GM12878 (cell line): ENCODE measurements at regions not wholly inside any gene's neighbourhood (a gene's known extent, or its start where the extent isn't known, plus 50 kb on each side); places are given as distances from the start of the nearest gene placed in this dataset.

Experiments used
- ATAC-seq: fragments of 200-7000 bp; cut with Tn5 transposase; 3 replicates; pipeline ENCODE4 v1.9.1; 2020; ENCODE audit warnings: mild to moderate bottlenecking, moderate library complexity
- BruUV-seq: library from RNA; stranded (reverse); fragments of 400-500 nt; replicated peaks from 2 replicates; lab custom pipeline; 2021; lab: Mats Ljungman, UMichigan
- CTCF ChIA-PET: fragments of 300-600 bp; sonication (Branson Sonifier 250); formaldehyde crosslinking; extraction: SDS; loops from one replicate; lab custom pipeline; 2021; ENCODE audit warnings: inconsistent platforms; lab: Yijun Ruan, JAX
- POLR2A ChIA-PET: fragments of 350-600 bp; formaldehyde crosslinking; extraction: SDS; loops from one replicate; lab custom pipeline; 2021; ENCODE audit warnings: inconsistent platforms; lab: Charles Lee
- RAD21 ChIA-PET: fragments of 300-600 bp; sonication (Branson Sonifier 250); formaldehyde crosslinking; loops from one replicate; lab custom pipeline; 2023; ENCODE audit warnings: antibody characterized with exemption; ENCODE audit not compliant: unreplicated experiment; lab: Charles Lee
- SMC1A ChIA-PET: fragments of 300-600 bp; sonication (Branson Sonifier 250); formaldehyde crosslinking; loops from one replicate; lab custom pipeline; 2023; ENCODE audit not compliant: unreplicated experiment, uncharacterized antibody; lab: Charles Lee
- DNase-seq: peaks from one replicate; pipeline ENCODE4 v3.0.0-alpha.2; 2011; ENCODE audit warnings: low read depth, low spot score
- FAIRE-seq: peaks from 3 replicates; lab custom pipeline; 2011; peaks lifted over from hg19 to GRCh38; lab: Jason Lieb, UNC
- H2AFZ ChIP-seq: 2 replicates; pipeline ENCODE4 v1.6.0; 2011; ENCODE audit warnings: low read depth, low read length, control low read depth; ENCODE audit not compliant: control insufficient read depth
- H3K27ac ChIP-seq: 2 replicates; pipeline ENCODE4 v1.5.1; 2011; ENCODE audit warnings: control low read depth; ENCODE audit not compliant: control insufficient read depth, insufficient read depth
- H3K27me3 ChIP-seq, 2 experiments: replicated peaks in 1 of 2; 2 replicates each; pipeline versions ENCODE4 v1.6.0 to v1.6.1; 2011; ENCODE audit warnings: low read length in 1 of 2; ENCODE audit not compliant: control insufficient read depth in 2 of 2, insufficient read depth in 2 of 2
- H3K36me3 ChIP-seq, 2 experiments: 2 replicates each; pipeline ENCODE4 v1.5.1; 2011; ENCODE audit warnings: low read length in 1 of 2; ENCODE audit not compliant: control insufficient read depth in 2 of 2, insufficient read depth in 2 of 2
- H3K4me1 ChIP-seq: 2 replicates; pipeline ENCODE4 v1.6.1; 2011; ENCODE audit warnings: mild to moderate bottlenecking, low read length, moderate library complexity, mixed read lengths; ENCODE audit not compliant: control insufficient read depth, insufficient read depth
- H3K4me2 ChIP-seq: 2 replicates; pipeline ENCODE4 v1.6.0; 2011; ENCODE audit warnings: control low read depth; ENCODE audit not compliant: control insufficient read depth, insufficient read depth
- H3K4me3 ChIP-seq: fragments of 200-600 bp; sonication (generic); 2 replicates; pipeline ENCODE4 v1.5.1; 2016
- H3K79me2 ChIP-seq: 2 replicates; pipeline ENCODE4 v1.6.0; 2011; ENCODE audit warnings: low read length; ENCODE audit not compliant: control insufficient read depth, insufficient read depth
- H3K9ac ChIP-seq: 2 replicates; pipeline ENCODE4 v1.8.0; 2011; ENCODE audit warnings: low read length, control low read depth, mixed read lengths; ENCODE audit not compliant: control insufficient read depth, insufficient read depth
- H3K9me3 ChIP-seq: replicated peaks from 3 replicates; pipeline ENCODE4 v1.5.1; 2011; ENCODE audit warnings: mild to moderate bottlenecking, low read length; ENCODE audit not compliant: control insufficient read depth, insufficient read depth
- H4K20me1 ChIP-seq: 2 replicates; pipeline ENCODE4 v1.6.0; 2011; ENCODE audit not compliant: control insufficient read depth, insufficient read depth
- ATF7 ChIP-seq: fragments of 450-650 bp; IDR thresholded peaks from 2 replicates; pipeline ENCODE4 v1.6.1; 2016; ENCODE audit warnings: low read depth, mild to moderate bottlenecking
- BCL11A ChIP-seq: IDR thresholded peaks from 2 replicates; pipeline ENCODE4 v1.6.1; 2011; ENCODE audit warnings: low read depth, low read length
- BCLAF1 ChIP-seq: fragments of 450-650 bp; IDR thresholded peaks from 2 replicates; pipeline ENCODE4 v1.6.1; 2017; ENCODE audit warnings: antibody characterized with exemption, mild to moderate bottlenecking, moderate library complexity
- CBFB ChIP-seq: IDR thresholded peaks from 2 replicates; pipeline ENCODE4 v1.6.1; 2016; ENCODE audit warnings: antibody characterized with exemption, low read depth
- CHD4 ChIP-seq: fragments of 200-600 bp; sonication (generic); IDR thresholded peaks from 2 replicates; pipeline ENCODE4 v1.6.1; 2016; ENCODE audit warnings: mild to moderate bottlenecking
- EED ChIP-seq: sonication (generic); IDR thresholded peaks from 2 replicates; pipeline ENCODE4 v1.6.1; 2016; ENCODE audit warnings: antibody characterized with exemption, low read depth
- FOXM1 ChIP-seq: IDR thresholded peaks from 2 replicates; pipeline ENCODE4 v1.6.1; 2012; ENCODE audit warnings: low read depth, mild to moderate bottlenecking, inconsistent platforms, low read length, moderate library complexity
- NR2C1 ChIP-seq: fragments of 450-650 bp; IDR thresholded peaks from 2 replicates; pipeline ENCODE4 v1.6.1; 2017; ENCODE audit warnings: antibody characterized with exemption, mild to moderate bottlenecking, moderate library complexity
- RAD51 ChIP-seq: fragments of 450-650 bp; IDR thresholded peaks from 2 replicates; pipeline ENCODE4 v1.6.1; 2016; ENCODE audit warnings: moderate library complexity, mild to moderate bottlenecking, inconsistent platforms
- RB1 ChIP-seq: fragments of 450-650 bp; formaldehyde crosslinking; IDR thresholded peaks from 2 replicates; pipeline ENCODE4 v1.6.1; 2017; ENCODE audit warnings: mild to moderate bottlenecking, borderline replicate concordance
- RBBP5 ChIP-seq: fragments of 200-600 bp; sonication (generic); conservative IDR thresholded peaks from 2 replicates; pipeline ENCODE4 v1.6.1; 2016
- SMC3 ChIP-seq: IDR thresholded peaks from 2 replicates; pipeline ENCODE4 v1.6.1; 2011; ENCODE audit warnings: low read length, improper control_type of control experiment, borderline replicate concordance
- SREBF1 ChIP-seq: IDR thresholded peaks from 2 replicates; pipeline ENCODE4 v1.6.1; 2012; ENCODE audit warnings: mild to moderate bottlenecking, low read length
- ZBED1 ChIP-seq: IDR thresholded peaks from 2 replicates; pipeline ENCODE4 v1.6.1; 2016; ENCODE audit warnings: borderline replicate concordance
- ZBTB4 ChIP-seq: fragments of 450-650 bp; formaldehyde crosslinking; IDR thresholded peaks from 2 replicates; pipeline ENCODE4 v1.4.0; 2022; ENCODE audit warnings: mild to moderate bottlenecking, moderate library complexity
- ZZZ3 ChIP-seq: IDR thresholded peaks from 2 replicates; pipeline ENCODE4 v1.6.1; 2011; ENCODE audit warnings: low read depth; ENCODE audit not compliant: control insufficient read depth, insufficient read length
- WGBS: methylation state at CpG from one replicate; pipeline ENCODE4 v1.1.6; 2016; ENCODE audit warnings: low lambda C conversion rate; ENCODE audit not compliant: insufficient replicate concordance, insufficient coverage; ENCODE audit errors: missing lambda C conversion rate; 5-methylcytosine and 5-hydroxymethylcytosine counted together
- in situ Hi-C: fragments of 300-500 bp; cut with MboI; formaldehyde crosslinking; loops from 9 replicates; pipeline ENCODE4 v1.14.3; 2018; ENCODE audit warnings: mixed read lengths
- intact Hi-C: fragments of 100-400 bp; cut with micrococcal nuclease; formaldehyde crosslinking; loops from one replicate; pipeline ENCODE4 v1.14.2; 2022; ENCODE audit not compliant: unreplicated experiment

GRCh38 chr4:74858921-74859562 lies 64.7 kb upstream of the BTC start:
- no peaks in the 10 kb centered on the region for H3K9me3 ChIP-seq
- DNase-seq (no peak), FAIRE-seq (no peak), ATAC-seq (no peak)
- ChIA-PET RAD21 (no interaction called here), POLR2A (no interaction called here), SMC1A (no interaction called here), CTCF (no interaction called here)
- intact Hi-C loops, result no loop called here
- H3K79me2 ChIP-seq, result no peaks in the 10 kb centered on the region
- H3K36me3 ChIP-seq, result no peaks in the 10 kb centered on the region
- in situ Hi-C loops, result no loop called here
- no peak overlapping the region for H3K9ac ChIP-seq
- no peaks in the 10 kb centered on the region for H4K20me1 ChIP-seq
- no peak overlapping the region for H3K4me3 ChIP-seq
- TF ChIP-seq BCL11A, result no peak
- TF ChIP-seq RBBP5, result no peak
- no peak for TF ChIP-seq ZBTB4 (CRISPR knock-in tag)
- TF ChIP-seq RAD51, result no peak
- no peak for TF ChIP-seq CHD4
- no peak for TF ChIP-seq BCLAF1
- TF ChIP-seq FOXM1, result no peak
- no peak for TF ChIP-seq RB1
- no peak for TF ChIP-seq NR2C1
- no peak for TF ChIP-seq ZBED1
- no peak for TF ChIP-seq ZZZ3
- no peak for TF ChIP-seq SMC3
- no peak for TF ChIP-seq SREBF1
- TF ChIP-seq CBFB, result no peak
- TF ChIP-seq ATF7, result no peak
- no peak for TF ChIP-seq EED
- no peaks in the 10 kb centered on the region for H3K27me3 ChIP-seq
- no peak overlapping the region for H3K27ac ChIP-seq
- H3K4me1 ChIP-seq, result no peaks in the 10 kb centered on the region
- BruUV-seq, result no TSS peak
- H3K4me2 ChIP-seq, result no peak overlapping the region
- H2AFZ ChIP-seq, result no peak overlapping the region
- WGBS, result 34% methylated on average over 6 of the region's 6 CpGs
